ENCODE measurements at regions not wholly inside any gene's neighbourhood (a gene's known extent, or its start where the extent isn't known, plus 50 kb on each side); places are given as distances from the start of the nearest gene placed in this dataset.

DNA sequence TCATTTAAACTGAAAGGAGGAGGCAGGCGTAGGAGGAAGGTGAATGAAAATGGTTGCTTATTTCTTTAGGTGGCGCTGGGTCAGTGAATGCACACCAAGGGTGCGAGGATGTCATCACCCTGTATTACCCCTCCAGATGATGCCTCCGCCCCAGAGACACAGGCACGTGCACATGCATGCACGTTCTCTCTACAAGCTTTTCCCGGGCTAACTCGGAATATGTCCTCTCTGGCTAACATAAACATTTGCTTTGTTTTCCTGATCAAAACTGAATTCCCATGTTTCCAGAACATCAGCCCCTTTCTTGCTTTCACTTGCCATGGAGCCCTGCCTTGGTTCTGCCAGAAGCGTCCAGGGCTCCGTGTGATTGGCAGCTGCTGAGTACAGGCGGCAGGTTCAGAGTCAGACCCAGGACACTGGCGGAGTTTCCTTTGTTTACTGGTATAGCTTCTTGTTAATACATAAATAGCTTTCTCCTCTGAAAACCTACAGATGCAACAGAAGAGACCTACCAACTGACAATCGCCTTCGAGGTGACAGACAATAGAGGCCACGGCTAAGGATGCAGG is 131.2 kb upstream of the RPS6KA2 start:
- TF ChIP-seq, protein P1, sequence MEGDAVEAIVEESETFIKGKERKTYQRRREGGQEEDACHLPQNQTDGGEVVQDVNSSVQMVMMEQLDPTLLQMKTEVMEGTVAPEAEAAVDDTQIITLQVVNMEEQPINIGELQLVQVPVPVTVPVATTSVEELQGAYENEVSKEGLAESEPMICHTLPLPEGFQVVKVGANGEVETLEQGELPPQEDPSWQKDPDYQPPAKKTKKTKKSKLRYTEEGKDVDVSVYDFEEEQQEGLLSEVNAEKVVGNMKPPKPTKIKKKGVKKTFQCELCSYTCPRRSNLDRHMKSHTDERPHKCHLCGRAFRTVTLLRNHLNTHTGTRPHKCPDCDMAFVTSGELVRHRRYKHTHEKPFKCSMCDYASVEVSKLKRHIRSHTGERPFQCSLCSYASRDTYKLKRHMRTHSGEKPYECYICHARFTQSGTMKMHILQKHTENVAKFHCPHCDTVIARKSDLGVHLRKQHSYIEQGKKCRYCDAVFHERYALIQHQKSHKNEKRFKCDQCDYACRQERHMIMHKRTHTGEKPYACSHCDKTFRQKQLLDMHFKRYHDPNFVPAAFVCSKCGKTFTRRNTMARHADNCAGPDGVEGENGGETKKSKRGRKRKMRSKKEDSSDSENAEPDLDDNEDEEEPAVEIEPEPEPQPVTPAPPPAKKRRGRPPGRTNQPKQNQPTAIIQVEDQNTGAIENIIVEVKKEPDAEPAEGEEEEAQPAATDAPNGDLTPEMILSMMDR (IDR thresholded peaks at IDR 0.05), result no peak
- TF ChIP-seq, protein P2, sequence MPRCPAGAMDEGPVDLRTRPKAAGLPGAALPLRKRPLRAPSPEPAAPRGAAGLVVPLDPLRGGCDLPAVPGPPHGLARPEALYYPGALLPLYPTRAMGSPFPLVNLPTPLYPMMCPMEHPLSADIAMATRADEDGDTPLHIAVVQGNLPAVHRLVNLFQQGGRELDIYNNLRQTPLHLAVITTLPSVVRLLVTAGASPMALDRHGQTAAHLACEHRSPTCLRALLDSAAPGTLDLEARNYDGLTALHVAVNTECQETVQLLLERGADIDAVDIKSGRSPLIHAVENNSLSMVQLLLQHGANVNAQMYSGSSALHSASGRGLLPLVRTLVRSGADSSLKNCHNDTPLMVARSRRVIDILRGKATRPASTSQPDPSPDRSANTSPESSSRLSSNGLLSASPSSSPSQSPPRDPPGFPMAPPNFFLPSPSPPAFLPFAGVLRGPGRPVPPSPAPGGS (IDR thresholded peaks at IDR 0.05), result no peak
- no peak for TF ChIP-seq POLR2A (IDR thresholded peaks at IDR 0.05; ENCODE audit: low read length)
- TF ChIP-seq POLR2AphosphoS2 (conservative IDR thresholded peaks at IDR 0.05; ENCODE audit: low read length), result no peak
- no peak for TF ChIP-seq USF2 (IDR thresholded peaks at IDR 0.05)
- TF ChIP-seq HOXB13 (CRISPR knock-in tag; IDR thresholded peaks at IDR 0.05; ENCODE audit: low read depth), result no peak
- no peak for TF ChIP-seq KDM1A (IDR thresholded peaks at IDR 0.05; ENCODE audit: low read depth)

Measured in A549 (cell line).